ENCODE measurements at regions not wholly inside any gene's neighbourhood (a gene's known extent, or its start where the extent isn't known, plus 50 kb on each side); places are given as distances from the start of the nearest gene placed in this dataset.

- no peak for TF ChIP-seq POLR2AphosphoS5 (IDR thresholded peaks at IDR 0.05; ENCODE audit: low read depth, low read length)
- TF ChIP-seq POLR2A (IDR thresholded peaks at IDR 0.05; ENCODE audit: low read depth, low read length), result no peak
- TF ChIP-seq TAF1 (IDR thresholded peaks at IDR 0.05; ENCODE audit: borderline replicate concordance, low read depth, low read length), result no peak
- FAIRE-seq, result no peak
- DNase-seq (ENCODE audit: insufficient read length), result no peak
These were observed 100.7 kb downstream of the RIN2 start for GRCh38 chr20:19858466-19859371.

GRCh38 chr20:19859444-19859843 lies 101.4 kb downstream of the RIN2 start:
- TF ChIP-seq POLR2A (IDR thresholded peaks at IDR 0.05; ENCODE audit: low read depth, low read length) (no peak), POLR2AphosphoS5 (IDR thresholded peaks at IDR 0.05; ENCODE audit: low read depth, low read length) (no peak), TAF1 (IDR thresholded peaks at IDR 0.05; ENCODE audit: borderline replicate concordance, low read depth, low read length) (no peak)
- FAIRE-seq (no peak), DNase-seq (ENCODE audit: insufficient read length) (no peak)

- TF ChIP-seq TAF1 (IDR thresholded peaks at IDR 0.05; ENCODE audit: borderline replicate concordance, low read depth, low read length), result no peak
- TF ChIP-seq POLR2AphosphoS5 (IDR thresholded peaks at IDR 0.05; ENCODE audit: low read depth, low read length), result no peak
- TF ChIP-seq POLR2A (IDR thresholded peaks at IDR 0.05; ENCODE audit: low read depth, low read length), result no peak
- FAIRE-seq (no peak), DNase-seq (ENCODE audit: insufficient read length) (no peak)
These were observed 102.7 kb downstream of the RIN2 start for GRCh38 chr20:19860737-19861136.

GRCh38 chr20:19861147-19861759 lies 103.2 kb downstream of the RIN2 start:
- no peak for DNase-seq (ENCODE audit: insufficient read length)
- no peak for FAIRE-seq
- no peak for TF ChIP-seq POLR2A (IDR thresholded peaks at IDR 0.05; ENCODE audit: low read depth, low read length)
- no peak for TF ChIP-seq POLR2AphosphoS5 (IDR thresholded peaks at IDR 0.05; ENCODE audit: low read depth, low read length)
- TF ChIP-seq TAF1 (IDR thresholded peaks at IDR 0.05; ENCODE audit: borderline replicate concordance, low read depth, low read length), result no peak

- DNase-seq (ENCODE audit: insufficient read length) (no peak), FAIRE-seq (no peak)
- TF ChIP-seq POLR2A (IDR thresholded peaks at IDR 0.05; ENCODE audit: low read depth, low read length) (no peak), TAF1 (IDR thresholded peaks at IDR 0.05; ENCODE audit: borderline replicate concordance, low read depth, low read length) (no peak), POLR2AphosphoS5 (IDR thresholded peaks at IDR 0.05; ENCODE audit: low read depth, low read length) (no peak)
These were observed 106.1 kb downstream of the RIN2 start for GRCh38 chr20:19864130-19864529.

- no peak for FAIRE-seq
- TF ChIP-seq POLR2AphosphoS5 (IDR thresholded peaks at IDR 0.05; ENCODE audit: low read depth, low read length) (no peak), POLR2A (IDR thresholded peaks at IDR 0.05; ENCODE audit: low read depth, low read length) (no peak), TAF1 (IDR thresholded peaks at IDR 0.05; ENCODE audit: borderline replicate concordance, low read depth, low read length) (no peak)
- DNase-seq (ENCODE audit: insufficient read length), result no peak
These were observed 108.0 kb downstream of the RIN2 start for GRCh38 chr20:19866070-19866469.

GRCh38 chr20:19867074-19867473 lies 109.0 kb downstream of the RIN2 start:
- TF ChIP-seq TAF1 (IDR thresholded peaks at IDR 0.05; ENCODE audit: borderline replicate concordance, low read depth, low read length), result no peak
- no peak for TF ChIP-seq POLR2A (IDR thresholded peaks at IDR 0.05; ENCODE audit: low read depth, low read length)
- no peak for TF ChIP-seq POLR2AphosphoS5 (IDR thresholded peaks at IDR 0.05; ENCODE audit: low read depth, low read length)
- FAIRE-seq, result no peak
- no peak for DNase-seq (ENCODE audit: insufficient read length)

GRCh38 chr20:19867940-19868371 lies 109.9 kb downstream of the RIN2 start:
- FAIRE-seq, result no peak

GRCh38 chr20:19868441-19868840 lies 110.4 kb downstream of the RIN2 start:
- FAIRE-seq (no peak), DNase-seq (ENCODE audit: insufficient read length) (no peak)
- no peak for TF ChIP-seq POLR2AphosphoS5 (IDR thresholded peaks at IDR 0.05; ENCODE audit: low read depth, low read length)
- TF ChIP-seq TAF1 (IDR thresholded peaks at IDR 0.05; ENCODE audit: borderline replicate concordance, low read depth, low read length), result no peak
- TF ChIP-seq POLR2A (IDR thresholded peaks at IDR 0.05; ENCODE audit: low read depth, low read length), result no peak

More at GRCh38 chr20:19867940-19868371, 109.9 kb downstream of the RIN2 start:
- no peak for TF ChIP-seq POLR2A (IDR thresholded peaks at IDR 0.05; ENCODE audit: low read depth, low read length)
- TF ChIP-seq TAF1 (IDR thresholded peaks at IDR 0.05; ENCODE audit: borderline replicate concordance, low read depth, low read length), result no peak
- no peak for TF ChIP-seq POLR2AphosphoS5 (IDR thresholded peaks at IDR 0.05; ENCODE audit: low read depth, low read length)
- no peak for DNase-seq (ENCODE audit: insufficient read length)

- FAIRE-seq (no peak), DNase-seq (ENCODE audit: insufficient read length) (no peak)
- TF ChIP-seq TAF1 (IDR thresholded peaks at IDR 0.05; ENCODE audit: borderline replicate concordance, low read depth, low read length), result no peak
- TF ChIP-seq POLR2A (IDR thresholded peaks at IDR 0.05; ENCODE audit: low read depth, low read length), result no peak
- TF ChIP-seq POLR2AphosphoS5 (IDR thresholded peaks at IDR 0.05; ENCODE audit: low read depth, low read length), result no peak
These were observed 113.9 kb downstream of the RIN2 start for GRCh38 chr20:19872001-19872400.

GRCh38 chr20:19874040-19874727 lies 116.1 kb downstream of the RIN2 start:
- TF ChIP-seq POLR2AphosphoS5 (IDR thresholded peaks at IDR 0.05; ENCODE audit: low read depth, low read length), result no peak
- no peak for TF ChIP-seq POLR2A (IDR thresholded peaks at IDR 0.05; ENCODE audit: low read depth, low read length)
- TF ChIP-seq TAF1 (IDR thresholded peaks at IDR 0.05; ENCODE audit: borderline replicate concordance, low read depth, low read length), result no peak
- DNase-seq (ENCODE audit: insufficient read length) (no peak), FAIRE-seq (no peak)
